ENCODE measurements at regions not wholly inside any gene's neighbourhood (a gene's known extent, or its start where the extent isn't known, plus 50 kb on each side); places are given as distances from the start of the nearest gene placed in this dataset.

- TF ChIP-seq, protein P1, sequence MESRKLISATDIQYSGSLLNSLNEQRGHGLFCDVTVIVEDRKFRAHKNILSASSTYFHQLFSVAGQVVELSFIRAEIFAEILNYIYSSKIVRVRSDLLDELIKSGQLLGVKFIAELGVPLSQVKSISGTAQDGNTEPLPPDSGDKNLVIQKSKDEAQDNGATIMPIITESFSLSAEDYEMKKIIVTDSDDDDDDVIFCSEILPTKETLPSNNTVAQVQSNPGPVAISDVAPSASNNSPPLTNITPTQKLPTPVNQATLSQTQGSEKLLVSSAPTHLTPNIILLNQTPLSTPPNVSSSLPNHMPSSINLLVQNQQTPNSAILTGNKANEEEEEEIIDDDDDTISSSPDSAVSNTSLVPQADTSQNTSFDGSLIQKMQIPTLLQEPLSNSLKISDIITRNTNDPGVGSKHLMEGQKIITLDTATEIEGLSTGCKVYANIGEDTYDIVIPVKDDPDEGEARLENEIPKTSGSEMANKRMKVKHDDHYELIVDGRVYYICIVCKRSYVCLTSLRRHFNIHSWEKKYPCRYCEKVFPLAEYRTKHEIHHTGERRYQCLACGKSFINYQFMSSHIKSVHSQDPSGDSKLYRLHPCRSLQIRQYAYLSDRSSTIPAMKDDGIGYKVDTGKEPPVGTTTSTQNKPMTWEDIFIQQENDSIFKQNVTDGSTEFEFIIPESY (IDR thresholded peaks at IDR 0.05), result no peak
- no peak for TF ChIP-seq HCFC1 (IDR thresholded peaks at IDR 0.05; ENCODE audit: low read length)
- TF ChIP-seq ZNF274 (IDR thresholded peaks at IDR 0.05; ENCODE audit: insufficient read depth, insufficient read length), result no peak
- TF ChIP-seq STAT3 (IDR thresholded peaks at IDR 0.05; ENCODE audit: low read depth, low read length), result no peak
Observed at GRCh38 chr13:85405316-85405897, 393.8 kb downstream of the SLITRK6 start (continued).

DNA sequence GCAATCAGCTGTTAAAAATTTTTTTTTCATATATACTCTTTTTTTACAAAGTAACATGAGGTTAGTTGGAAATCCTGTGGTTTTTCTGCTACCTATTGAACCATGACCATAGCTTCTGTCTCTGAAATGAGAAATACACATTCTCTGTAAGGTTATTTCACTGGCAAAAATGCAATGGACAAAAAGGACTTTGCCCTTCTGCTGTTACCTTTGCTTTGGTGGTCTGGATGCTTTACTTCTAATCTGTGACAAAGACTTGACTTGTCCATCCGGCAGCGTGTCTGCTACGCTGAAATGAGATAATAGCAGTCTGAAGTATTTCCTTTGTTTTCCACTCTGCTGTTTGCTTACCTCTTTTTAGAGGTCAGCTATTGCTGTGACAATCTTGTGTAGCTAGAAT lies 412.8 kb downstream of the SLITRK6 start:
- DNase-seq (ENCODE audit: low read depth, low spot score) (no peak), FAIRE-seq (no peak), ATAC-seq (no peak)
- Histone ChIP-seq H3K9me3 (replicated peaks; ENCODE audit: control insufficient read depth, insufficient read depth, low read length) (no peaks in the 10 kb centered on the region), H3K79me2 (ENCODE audit: control insufficient read depth, insufficient read depth, low read length) (no peaks in the 10 kb centered on the region), H2AFZ (ENCODE audit: control insufficient read depth, low read depth, low read length) (no peak overlapping the region), H3K27ac (ENCODE audit: control insufficient read depth, insufficient read depth) (no peak overlapping the region), H3K4me3 (no peak overlapping the region), H4K20me1 (ENCODE audit: control insufficient read depth, insufficient read depth) (no peaks in the 10 kb centered on the region), H3K36me3 (ENCODE audit: control insufficient read depth in 2 of 2, insufficient read depth in 2 of 2, low read length in 1 of 2) (no peaks in the 10 kb centered on the region), H3K4me1 (ENCODE audit: control insufficient read depth, insufficient read depth, low read length) (no peaks in the 10 kb centered on the region), H3K9ac (ENCODE audit: control insufficient read depth, insufficient read depth, low read length) (no peak overlapping the region), H3K27me3 (replicated peaks in 1 of 2; ENCODE audit: control insufficient read depth in 2 of 2, insufficient read depth in 2 of 2, low read length in 1 of 2) (no peaks in the 10 kb centered on the region), H3K4me2 (ENCODE audit: control insufficient read depth, insufficient read depth) (no peak overlapping the region)
- ChIA-PET POLR2A (no interaction called here), SMC1A (ENCODE audit: uncharacterized antibody, unreplicated experiment) (interaction anchor here (0.9 kb wide), 1 partner anchor 72 kb away, joined by 3 read pairs; no protein-coding TSS in a partner anchor), CTCF (no interaction called here), RAD21 (ENCODE audit: unreplicated experiment) (no interaction called here)
- TF ChIP-seq HCFC1 (IDR thresholded peaks at IDR 0.05; ENCODE audit: low read length) (no peak), ZNF24 (IDR thresholded peaks at IDR 0.05) (peak; percentile 37; the same call in 1 of the 2 replicates), SUZ12 (IDR thresholded peaks at IDR 0.05; ENCODE audit: unreplicated experiment) (no peak), SMC3 (IDR thresholded peaks at IDR 0.05; ENCODE audit: borderline replicate concordance, low read length) (no peak)
- no TSS peak for BruUV-seq (replicated peaks)
- 56% methylated on average over 3 of the region's 3 CpGs for WGBS (ENCODE audit: insufficient coverage, insufficient replicate concordance, low lambda C conversion rate, missing lambda C conversion rate)
- intact Hi-C loops (cut with micrococcal nuclease; ENCODE audit: unreplicated experiment), result no loop called here
- in situ Hi-C loops (cut with MboI), result no loop called here
